Dermis blood vessel endothelial cell (primary cell): ENCODE measurements at regions not wholly inside any gene's neighbourhood (a gene's known extent, or its start where the extent isn't known, plus 50 kb on each side); places are given as distances from the start of the nearest gene placed in this dataset.
A peak's percentile ranks its signal among the peaks of the same experiment; 100 is the strongest.

Source experiments
- DNase-seq: peaks from one replicate; pipeline ENCODE4 v3.0.0; 2010

DNA sequence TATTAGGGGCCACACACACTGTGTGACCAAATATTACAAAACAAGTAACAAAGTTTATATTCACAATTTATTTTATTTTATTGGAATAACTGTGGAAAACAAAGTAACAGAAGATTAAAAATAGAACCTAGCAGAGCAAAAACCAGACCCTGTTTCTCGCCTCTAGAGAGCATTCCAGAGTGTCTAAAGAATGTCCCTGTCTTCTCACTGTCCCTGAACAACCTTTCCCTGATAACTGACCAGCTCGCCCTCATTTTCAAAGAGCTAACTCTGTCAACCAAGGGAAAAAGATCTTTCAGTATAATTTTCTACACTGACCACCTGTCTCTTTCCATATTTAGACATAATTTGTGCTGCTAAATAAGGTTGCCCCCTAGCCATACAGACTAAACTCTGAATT, 646.9 kb downstream of the USP25 start:
- no peak for DNase-seq

DNA sequence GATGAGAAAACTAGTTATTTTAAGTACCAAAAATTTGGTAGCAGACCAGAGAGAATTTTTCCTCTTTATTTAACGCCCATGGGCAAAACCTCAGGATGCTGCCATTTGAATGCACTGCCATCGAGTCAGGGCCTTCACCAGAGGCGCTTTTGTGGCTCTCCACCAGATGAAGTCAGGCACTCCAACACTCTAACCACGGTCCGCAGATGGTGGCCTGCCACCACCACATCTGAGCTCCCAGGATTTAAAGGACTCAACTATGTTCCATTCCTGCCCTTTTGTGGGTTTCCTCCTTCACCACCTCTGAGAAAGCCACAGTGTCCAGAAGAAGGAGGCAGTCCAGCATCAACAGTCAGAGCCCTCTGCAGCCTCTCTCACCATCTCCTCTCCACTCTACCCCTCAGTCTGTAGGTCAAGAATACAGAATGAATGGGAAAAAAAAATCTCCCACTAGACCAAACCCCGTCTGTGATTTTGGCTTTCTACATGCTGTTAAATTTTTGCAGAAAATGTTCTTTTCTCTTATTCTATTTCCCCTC, 647.4 kb downstream of the USP25 start:
- no peak for DNase-seq

DNA sequence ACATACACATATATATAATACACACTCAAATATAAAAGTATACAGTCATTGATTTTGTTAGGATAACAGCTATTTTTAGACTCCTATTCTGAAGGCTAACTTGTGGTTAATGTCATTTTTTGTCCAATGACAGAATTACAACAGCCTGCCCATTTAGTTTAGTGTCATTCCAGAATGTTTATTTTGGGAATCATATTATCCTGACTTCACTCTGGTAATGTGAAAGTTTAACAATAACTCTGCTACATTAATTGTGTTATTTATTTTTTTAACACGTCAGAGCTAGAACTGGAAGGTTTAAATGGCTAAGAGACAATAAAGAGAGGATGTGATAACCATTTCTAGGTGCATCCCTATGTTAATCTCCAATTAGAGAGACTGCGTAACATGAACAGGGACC, 648.1 kb downstream of the USP25 start:
- DNase-seq = no peak

DNA sequence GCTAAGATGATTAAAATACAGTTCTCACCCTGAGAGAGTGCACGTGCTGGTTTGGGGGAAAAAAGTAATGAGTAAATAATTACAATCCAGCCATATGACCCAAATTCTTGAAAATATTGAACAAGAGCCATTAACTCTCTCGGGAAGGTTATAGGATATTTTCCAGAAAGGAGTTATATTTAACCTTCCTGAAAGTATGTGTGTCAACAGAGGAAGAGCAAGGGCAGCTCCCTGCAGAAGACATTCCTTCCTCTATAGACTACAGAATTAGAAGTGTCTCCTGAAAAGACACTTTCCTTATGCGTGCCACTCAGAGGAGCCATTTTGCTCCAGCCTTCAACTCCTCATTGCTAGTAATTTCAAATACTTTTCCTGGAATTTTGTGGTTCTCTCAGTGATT, 648.7 kb downstream of the USP25 start:
- DNase-seq = no peak

DNA sequence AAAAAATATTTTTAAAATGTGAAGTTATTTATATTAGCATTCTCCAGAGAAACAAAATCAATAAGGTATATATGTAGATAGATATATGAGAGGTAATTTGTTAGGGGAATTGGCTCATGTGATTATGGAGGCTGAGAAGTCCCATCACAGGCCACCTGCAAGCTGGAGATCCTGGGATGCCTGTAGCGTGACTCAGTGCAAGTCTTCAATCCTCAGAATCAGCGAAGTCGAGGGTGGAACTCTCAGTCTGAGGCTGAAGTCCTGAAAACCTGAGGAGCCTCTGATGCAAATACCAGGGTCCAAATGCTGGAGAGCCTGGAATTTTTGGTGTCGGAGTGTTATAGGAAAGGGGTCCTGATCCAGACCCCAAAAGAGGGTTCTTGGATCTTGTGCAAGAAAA, 658.5 kb downstream of the USP25 start:
- no peak for DNase-seq

DNA sequence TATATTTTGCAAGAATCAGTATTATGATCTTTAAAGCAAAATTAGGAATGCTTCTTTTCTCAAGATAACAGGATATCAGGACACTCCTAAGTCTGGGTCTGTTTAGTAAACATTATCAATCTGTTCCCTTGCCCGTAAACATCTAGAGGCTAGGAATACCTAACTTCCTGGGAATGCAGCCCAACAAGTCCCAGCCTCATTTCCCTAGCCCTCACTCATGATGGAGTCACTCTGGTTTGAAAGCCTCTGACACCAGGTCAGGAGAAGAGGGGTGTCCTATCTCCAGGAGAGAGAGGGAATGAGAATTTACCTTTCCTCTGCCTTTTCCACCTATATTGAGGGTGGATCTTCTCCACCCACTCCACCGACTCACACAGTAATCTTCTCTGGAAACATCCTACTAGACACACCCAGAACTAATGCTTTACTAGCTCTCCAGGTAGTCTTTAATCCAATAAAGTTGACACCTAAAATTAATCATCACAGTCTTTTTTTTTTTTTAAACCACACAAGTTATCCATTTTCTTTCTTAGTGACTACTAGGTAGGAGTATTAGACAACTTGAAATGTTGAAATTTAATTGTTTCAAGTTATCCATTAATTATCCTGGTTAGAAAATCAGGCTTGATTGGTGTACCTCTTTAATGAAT, 659.3 kb downstream of the USP25 start:
- no peak for DNase-seq

DNA sequence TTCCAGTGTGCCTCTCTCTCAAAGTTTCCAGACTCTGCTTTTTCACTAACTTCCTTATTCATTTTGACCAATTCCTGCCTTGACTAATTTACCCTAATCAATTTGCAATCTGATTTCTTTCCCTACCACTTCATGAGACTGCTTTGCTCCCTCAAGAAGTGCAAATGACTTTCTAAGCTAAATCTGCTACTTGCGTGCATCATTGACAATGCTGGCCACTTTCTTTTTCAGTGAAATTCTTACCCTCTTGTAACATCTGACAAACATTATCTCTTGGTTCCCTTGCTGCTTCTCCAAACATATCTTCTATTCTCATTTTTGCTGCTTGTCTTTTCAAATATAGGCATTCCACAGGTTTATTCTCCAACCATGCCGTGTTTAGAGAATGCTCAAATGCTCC, 659.9 kb downstream of the USP25 start:
- DNase-seq = no peak

DNA sequence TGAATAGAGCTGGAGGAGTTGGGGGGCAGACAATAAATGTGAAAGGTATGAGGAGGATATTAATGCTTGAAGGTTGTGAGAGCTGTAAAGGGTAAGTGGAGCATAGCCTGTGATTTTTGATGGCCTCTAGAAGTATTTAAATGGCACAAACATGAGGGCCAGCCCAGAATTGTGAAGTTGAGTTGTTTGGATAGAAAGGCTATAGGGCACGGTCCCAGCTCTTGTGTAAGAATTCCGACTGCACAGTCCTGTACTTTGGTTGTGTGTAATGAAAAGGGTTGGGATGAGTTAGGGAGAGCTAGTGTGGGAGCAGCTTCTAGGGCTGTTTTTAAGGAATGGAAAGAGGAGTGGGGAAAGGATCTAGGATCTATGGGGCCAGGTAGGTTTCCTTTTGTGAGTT, 665.5 kb downstream of the USP25 start:
- no peak for DNase-seq

DNA sequence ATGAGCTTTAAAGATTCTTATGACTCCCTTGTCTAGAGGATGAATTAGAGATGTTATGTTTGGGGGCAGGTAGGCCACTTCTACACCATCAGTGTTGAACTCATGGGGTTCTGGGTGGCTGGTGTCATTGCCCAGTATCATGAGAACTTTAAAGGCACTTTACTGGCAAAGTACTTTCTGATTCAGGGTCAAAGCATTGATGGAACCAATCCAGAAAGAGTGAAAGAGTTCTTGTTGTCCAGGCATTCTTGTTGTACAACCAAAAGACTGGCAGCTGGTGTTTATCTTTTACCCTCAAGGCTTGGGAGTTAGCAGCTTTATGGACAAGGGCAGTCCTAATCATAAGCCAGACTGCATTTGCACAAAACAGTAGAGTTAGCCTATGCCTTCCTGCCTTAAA, 673.0 kb downstream of the USP25 start:
- DNase-seq = no peak

DNA sequence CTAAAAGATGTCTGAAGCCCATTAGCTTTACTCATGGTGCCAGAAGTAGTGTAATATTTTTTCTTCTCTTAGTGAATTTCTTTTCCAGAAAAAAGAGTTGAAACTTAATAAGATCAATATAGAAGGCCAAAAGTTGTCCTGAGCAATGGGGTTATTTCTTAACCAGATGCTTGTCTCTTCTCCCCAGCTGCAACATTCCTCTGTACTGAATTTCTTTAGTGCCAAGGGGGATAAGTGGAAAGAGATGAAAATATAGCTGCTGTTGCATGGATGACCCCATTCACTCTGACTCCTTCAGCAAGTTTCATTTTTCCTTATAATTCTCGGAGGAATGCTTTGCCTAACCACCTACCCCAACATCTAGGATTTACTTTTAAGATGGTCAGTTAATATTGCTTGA, 675.0 kb downstream of the USP25 start:
- DNase-seq = no peak

DNA sequence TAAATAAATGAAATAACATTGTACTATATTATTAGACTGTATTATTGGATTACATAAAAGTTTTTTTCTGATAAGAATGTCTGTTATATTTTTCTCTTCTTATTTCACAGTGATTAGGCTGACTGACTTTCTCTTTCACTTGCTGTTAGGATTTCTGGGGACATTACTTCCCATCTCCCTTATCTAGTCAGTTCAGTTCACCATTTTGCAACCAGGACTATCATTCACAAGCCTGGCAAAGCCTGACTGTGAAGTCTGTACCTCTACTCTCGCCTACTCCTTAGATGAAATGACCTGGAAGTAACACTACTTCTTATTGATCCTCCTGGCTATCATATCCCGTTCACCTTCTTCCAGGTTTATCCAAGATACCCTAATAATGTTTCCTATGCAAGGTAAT, 676.6 kb downstream of the USP25 start:
- no peak for DNase-seq

DNA sequence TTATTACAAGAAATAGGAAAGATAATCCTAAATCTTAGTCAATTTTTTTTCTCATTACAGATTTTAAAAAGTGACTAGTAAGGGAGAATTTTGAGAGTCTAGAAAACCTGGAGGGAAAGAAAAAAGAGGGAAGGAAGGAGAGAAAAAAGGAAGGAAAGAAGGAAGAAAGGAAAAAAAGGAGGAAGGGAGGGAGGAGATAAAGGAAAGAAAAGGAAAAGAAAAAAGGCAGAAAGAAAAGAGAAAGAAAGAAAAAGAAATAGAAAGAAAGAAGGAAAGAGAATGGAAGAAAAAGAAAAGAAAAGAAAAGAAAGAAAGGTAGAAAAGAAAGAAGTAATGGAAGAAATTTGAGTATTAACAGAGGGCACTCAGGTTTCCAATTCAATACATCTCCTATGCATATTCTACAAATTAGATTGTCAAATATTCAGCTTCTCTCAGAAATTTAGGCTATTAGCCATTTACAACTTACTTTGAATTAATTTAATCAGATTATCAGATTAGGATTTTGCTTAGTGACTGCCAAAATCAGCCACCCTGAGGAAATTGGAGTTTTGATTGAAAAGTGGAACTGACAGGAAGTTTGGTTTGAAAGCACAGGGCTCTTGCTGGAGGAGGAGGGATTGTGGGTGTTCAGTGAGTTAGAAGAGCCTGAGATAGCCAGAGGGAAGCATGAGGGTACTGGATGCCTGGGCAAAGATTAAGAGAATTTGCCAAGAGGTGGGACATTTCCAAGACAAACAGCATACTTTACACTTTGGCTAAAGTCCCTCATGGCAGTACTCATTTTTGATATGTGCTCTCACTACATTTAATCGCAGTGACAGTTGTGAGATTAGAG, 677.8 kb downstream of the USP25 start:
- DNase-seq = no peak

DNA sequence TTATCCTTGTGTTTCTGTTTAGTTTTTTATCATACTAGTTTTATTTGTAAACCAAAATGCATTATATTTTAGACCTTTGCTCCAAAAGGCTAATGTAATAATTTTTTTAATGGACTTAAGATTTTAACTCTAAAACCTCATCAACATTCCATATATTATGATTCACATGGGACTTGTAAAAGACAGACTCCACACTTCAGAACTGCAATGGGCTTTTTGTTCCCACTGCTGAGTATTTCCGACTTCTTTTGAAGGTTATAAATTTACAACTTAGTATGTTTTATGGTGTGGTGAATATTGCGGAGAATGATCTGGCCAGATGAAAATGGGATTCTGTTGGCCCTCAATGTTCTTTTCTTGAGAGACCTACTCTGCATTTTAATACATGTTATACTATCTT, 678.5 kb downstream of the USP25 start:
- DNase-seq = no peak

DNA sequence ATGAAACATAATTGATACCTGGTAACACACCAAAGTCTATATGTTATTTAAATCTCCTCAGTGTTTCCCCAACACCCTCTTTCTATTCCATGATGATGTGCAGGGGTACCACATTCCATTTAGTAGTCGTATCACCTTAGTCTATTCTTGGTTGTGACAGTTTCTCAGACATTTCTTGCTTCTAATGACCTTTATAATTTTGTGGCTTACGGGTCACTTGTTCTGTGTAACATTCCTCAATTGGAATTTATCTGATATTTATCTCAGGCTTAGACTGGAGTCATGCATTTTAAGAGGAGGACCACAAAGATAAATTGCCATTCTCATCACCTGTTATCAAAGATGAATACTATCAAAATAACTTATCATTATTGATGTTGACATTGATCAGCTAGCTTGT, 679.6 kb downstream of the USP25 start:
- no peak for DNase-seq

DNA sequence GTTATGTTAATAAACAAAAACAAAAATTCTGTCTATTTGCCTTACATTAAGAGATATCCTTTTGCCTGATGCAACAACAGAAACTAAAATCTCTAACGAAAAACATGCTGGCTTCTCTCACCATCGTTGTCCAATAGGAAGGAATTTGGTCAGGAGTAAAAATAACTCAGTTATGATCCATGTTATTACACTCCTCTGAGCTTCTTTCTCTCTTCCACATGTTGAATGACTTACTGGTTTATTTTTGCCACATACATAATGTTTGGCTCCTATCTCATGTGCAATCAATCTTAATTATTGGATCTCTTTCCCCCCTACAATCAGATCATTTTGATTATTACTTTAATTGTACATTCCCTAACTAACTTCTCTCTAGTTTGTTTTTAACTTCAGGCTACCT, 688.4 kb downstream of the USP25 start:
- DNase-seq = peak; percentile 11

DNA sequence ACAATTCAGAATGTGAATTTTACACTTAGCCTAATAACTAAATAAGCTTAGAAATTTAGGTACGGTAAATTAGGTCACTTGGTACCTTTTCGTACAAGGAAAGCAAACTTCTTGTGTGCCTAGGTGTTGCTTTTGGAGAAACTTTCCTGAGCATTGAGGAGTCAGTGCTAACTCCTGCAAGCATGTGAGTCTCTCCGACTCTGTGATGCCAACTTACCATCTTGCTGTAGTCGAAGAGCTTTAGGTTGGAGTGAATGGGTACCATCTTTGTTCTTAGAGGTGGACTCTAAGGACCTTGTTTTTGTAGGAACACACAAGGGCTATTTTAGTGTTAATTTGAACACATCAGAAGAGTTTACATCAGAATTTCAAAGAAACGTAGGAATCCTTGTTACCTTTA, 688.9 kb downstream of the USP25 start:
- peak; percentile 17 for DNase-seq

DNA sequence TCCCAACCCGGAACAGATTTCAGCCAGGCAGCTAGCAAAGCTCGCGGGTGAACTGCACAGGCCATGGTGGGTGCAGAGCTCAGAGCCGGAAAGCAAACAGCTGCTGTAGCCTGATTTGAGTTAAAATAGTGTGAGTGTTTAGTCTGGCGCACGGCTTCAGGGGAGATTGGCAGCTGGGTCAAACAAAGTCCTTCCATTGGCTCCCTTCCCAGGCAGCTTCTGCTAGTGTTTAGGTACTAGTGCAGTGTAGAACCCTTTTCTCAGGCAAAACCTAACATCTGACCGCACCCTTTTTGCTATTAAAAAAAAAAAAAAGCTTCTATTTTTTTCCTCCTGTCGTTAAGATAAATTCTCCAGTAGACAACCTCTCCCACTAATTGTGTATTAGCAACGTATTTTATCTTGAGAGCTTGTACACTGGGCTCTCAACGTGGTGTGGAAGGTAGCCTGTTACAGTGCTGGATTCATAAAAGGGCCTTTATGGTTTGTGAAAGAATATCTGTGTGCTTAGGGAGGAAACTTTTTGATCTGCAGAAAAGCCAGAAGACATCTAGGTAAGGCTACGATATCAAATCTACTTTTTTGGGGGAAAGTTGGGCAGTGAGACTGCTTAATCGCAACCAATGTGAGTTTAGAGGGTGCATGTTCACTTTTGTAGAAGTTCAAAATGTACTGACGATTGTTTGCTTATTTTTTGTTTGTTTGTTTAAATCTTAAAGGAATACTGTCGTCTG, 689.6 kb downstream of the USP25 start:
- peak; percentile 94 for DNase-seq

DNA sequence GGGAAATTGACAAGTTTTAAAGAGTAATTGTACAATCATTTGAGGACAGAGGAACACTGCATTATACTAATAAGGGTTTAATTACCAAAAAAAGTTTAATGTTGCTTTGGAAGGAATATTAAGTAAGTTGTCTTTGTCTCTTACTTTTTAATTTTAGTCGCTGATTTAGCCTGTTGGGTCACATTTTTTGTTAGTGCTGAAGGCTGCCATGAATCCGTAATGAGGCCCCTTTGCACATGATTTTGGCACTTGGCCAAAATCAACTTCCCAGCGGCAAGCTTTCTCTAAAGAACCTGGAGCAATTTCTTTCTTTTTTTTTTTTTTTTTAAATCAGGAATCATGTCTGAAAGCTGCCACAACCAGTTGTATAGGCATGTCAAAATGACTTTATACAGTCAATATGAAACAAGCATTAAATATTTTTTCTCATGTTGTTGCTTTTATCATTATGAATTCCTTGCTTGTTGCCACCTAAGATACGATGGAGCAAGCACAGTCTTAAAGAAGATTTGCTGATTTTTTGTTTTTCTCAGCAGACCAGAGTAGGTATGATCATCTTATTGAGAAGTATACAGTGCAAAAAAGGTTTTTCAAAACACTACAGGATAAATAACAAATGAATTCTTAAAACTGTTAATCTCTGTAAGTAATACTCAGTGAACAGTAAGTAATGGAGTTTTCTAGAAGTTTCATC, 690.4 kb downstream of the USP25 start:
- peak; percentile 89 for DNase-seq

DNA sequence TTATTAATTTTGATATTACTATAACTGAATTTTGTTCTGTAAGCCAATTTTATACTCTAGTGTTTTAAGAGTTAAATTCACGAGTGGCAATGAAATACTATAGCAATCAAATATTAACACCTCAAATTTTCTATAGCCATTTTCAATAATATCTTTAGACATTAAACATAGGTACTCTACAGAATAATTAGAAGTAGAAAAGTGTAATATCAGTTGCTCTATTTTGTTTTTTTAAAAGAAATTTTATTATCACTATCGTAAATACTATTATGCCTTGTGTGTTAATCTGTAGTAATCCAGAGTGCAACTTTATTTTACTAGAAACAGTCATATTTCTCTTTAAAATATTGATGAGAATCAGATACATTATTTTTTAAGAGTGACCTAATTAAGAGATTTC, 691.2 kb downstream of the USP25 start:
- DNase-seq = peak; percentile 9

DNA sequence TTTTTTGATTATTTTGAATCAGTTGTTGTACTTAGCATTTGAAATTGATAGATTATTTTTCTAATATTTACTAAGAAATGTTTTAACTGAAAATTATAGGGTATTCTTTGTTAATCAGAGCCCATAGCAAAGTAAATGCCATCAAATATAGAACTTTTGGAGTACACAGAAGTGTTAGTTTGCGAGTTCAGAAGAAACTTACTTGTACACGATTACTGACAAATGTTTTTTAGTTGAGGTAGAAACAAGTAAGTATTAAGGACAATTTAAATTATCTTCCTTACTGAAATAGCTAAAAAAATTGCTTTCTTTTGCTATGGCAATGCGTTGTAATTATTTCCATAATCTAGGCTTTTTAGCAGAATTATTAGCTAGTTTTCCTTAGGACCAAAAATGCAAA, 692.2 kb downstream of the USP25 start:
- peak; percentile 23 for DNase-seq

DNA sequence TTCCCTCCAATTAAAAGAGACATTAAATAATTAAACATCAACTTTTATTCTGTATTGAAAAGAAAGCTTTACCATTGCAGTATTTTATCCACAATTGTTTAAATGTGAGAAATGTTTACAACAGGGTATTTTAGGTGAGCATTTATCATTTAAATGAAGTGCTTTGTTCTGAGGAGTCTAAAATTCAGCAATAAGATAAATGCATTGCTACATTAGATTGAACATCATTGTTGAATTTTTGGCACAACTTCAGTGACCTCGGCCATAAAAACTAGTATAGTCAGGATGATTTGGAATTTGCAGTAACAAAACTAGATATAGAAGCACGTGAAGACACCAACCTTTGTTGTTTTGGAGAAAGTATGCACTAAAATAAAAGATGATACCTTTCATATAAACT, 692.9 kb downstream of the USP25 start:
- DNase-seq = peak; percentile 46

DNA sequence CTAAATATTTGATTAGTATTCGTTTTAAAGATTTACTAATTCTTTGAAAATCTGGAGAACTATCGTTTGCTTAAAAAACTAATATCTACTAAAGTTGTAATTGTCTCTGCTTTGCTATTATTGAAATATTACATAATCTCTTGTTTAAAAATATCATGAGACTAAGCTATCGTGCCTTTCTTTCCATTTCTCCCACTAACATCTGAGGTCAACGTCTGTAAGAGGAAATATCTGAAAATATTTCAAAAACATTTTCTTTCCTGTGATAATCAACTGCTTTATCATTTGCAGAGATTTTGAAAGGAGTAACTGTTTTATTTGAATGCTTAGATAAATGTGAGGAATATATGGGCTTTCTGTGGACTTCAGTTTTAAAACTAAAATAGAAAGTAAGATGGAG, 694.1 kb downstream of the USP25 start:
- DNase-seq = peak; percentile 37

DNA sequence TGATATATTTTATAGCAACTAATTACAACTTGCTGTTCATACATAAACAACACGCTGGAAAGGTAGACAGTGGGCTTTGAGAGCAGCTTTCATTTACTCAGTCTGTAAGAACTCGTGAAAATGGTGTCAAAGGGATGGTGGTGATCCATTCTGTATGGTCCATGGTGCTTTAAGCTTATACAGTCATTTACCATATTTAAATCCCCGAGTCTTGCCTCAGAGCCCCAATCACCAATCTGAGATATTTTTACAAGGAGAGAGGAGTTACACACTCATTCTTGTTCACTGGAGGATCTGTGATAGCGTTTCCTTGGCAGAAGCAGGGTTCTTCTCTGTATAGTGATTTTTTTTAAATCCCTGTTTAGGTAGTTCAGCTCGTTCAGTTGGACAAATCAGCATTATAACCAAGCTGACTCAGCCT, 694.6 kb downstream of the USP25 start:
- DNase-seq = peak; percentile 62
